NB4 (cell line): ENCODE measurements at regions not wholly inside any gene's neighbourhood (a gene's known extent, or its start where the extent isn't known, plus 50 kb on each side); places are given as distances from the start of the nearest gene placed in this dataset.

Experiments
- DNase-seq: peaks from one replicate; pipeline ENCODE4 v3.0.0; 2010; ENCODE audit warnings: low read depth
- H3K4me3 ChIP-seq: one replicate; pipeline ENCODE4 v1.5.1; 2011; ENCODE audit warnings: mild to moderate bottlenecking, low read depth, low read length, moderate library complexity
- CTCF ChIP-seq: IDR thresholded peaks from one replicate; pipeline ENCODE4 v1.5.1; 2012; ENCODE audit warnings: low read depth, low read length
- MAX ChIP-seq: IDR thresholded peaks from 2 replicates; pipeline ENCODE4 v1.6.1; 2011; ENCODE audit warnings: low read depth, low read length
- MYC ChIP-seq: IDR thresholded peaks from 2 replicates; pipeline ENCODE4 v1.6.1; 2011; ENCODE audit warnings: low read depth, low read length
- POLR2A ChIP-seq: IDR thresholded peaks from 2 replicates; pipeline ENCODE4 v1.6.1; 2011; ENCODE audit warnings: mild to moderate bottlenecking; ENCODE audit not compliant: insufficient read length; ENCODE audit errors: extremely low read depth

DNA sequence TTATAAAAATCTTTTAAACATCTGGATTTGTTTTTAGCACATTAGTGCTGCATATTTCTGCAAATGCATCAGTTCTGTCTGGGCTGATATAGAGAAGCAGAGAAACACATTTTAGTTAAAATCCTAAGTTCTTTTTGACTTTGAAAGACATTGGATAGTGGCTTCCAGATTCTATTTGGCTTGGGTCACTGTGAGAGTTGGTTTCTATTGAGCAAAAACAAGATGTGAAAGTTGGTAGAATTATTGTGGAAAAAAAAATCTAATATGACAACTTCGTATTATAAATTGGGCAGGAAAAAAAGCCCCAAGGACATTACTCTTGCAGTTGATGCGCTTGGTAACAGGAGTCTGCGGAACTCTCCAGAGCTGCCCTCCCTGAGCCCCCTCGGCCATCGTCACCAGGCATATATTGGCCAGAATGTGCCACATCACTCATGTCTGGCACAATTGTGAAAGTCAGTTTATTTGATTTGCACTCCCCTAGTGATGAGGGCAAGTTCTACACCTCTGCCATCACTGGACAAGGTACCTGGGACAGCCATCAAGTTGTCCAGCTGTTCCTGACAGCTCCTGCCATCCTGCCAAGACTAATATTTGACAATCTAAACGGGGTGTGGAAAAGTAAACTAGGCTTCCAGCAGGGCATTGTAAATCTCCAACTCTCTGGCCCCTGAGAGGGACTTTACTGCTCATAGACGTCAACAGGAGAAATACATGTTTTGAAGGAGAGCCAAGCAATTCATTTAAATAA lies 334.5 kb downstream of the TENT4A start:
- H3K4me3 ChIP-seq = no peak overlapping the region
- no peak for TF ChIP-seq MYC
- no peak for TF ChIP-seq POLR2A
- no peak for TF ChIP-seq CTCF
- no peak for TF ChIP-seq MAX
- no peak for DNase-seq

DNA sequence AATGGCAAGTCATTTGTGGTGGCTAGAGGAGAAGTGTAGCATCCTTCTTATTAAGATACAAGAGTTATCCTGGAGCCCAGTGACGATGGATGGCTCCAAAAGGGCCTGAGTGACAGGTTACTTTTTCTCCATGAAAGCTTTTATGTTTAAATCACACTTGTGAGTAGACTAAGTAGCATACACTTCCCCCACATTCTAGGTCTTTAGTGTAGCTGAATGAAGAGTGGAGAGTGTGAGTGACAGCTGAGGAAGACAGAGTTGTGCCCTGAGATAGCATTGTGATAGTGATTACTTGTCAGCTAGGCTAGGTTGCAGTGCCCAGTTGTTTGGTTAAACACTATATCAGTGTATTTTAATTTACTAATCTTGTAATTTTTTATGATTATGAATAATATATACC lies 337.8 kb downstream of the TENT4A start:
- no peak for TF ChIP-seq POLR2A
- no peak overlapping the region for H3K4me3 ChIP-seq
- DNase-seq = no peak

DNA sequence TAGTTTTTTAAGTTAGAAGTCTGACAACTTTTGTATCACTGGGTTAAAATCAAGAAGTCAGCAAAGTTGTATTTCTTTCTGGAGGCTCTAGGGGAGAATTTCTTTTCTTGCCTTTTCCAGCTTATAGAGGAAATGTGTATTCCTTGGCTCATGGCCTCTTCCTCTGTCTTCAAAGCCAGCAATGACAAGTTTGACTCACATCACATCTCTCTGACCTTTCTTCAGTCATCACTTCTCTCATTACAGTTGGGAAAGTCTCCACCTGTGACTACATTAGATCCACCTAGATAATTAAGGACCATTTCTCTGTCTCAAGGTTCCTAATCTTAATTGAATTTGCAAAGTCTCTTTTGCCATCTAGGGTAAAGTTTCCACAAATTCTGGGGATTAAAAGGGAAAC lies 339.9 kb downstream of the TENT4A start:
- no peak overlapping the region for H3K4me3 ChIP-seq
- no peak for TF ChIP-seq MYC
- TF ChIP-seq MAX = no peak
- no peak for TF ChIP-seq CTCF
- TF ChIP-seq POLR2A = no peak
- DNase-seq = no peak

GRCh38 chr5:7053528-7054209 lies 340.4 kb downstream of the TENT4A start:
- H3K4me3 ChIP-seq = no peak overlapping the region
- DNase-seq = no peak
- TF ChIP-seq MAX (no peak), MYC (no peak), CTCF (no peak), POLR2A (no peak)

DNA sequence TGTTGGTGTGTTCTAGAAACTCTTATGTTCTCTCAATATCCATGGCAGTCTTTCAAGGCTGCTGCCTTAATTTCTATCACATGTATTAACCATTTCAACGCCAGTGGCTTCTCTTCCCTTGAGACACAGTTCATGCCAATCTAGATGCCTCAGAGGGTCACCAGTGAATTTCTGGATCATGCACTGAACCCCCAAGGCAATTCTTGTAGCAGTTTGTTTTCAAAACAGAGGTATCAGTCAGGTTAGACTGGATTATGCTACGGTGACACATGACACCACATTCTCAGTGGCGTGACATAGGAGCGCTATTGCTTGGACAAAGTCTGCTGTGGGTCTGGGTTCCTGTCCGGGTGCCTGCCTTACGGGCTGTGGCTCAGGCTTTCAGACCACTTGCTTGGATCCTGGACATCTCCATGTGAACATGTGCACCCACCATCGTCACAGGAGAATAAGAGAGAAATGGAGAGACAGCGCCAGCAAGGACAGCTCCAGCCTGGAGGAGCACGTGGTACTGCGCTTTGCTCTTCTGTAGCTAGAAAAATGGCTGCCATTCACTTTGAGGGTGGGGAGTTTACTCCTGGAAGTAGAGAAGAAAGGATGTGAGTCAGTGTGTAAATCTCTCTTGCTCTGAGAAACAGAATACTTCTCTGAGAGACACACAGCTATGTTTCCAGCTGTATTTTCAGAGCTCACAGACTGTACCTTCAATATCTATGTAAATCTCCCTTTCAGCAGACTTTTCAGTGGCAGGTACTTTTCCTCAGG lies 329.3 kb upstream of the ADCY2 start:
- no peak for DNase-seq
- no peak overlapping the region for H3K4me3 ChIP-seq
- TF ChIP-seq MAX (no peak), POLR2A (no peak), CTCF (no peak), MYC (no peak)

- no peak for TF ChIP-seq CTCF
- TF ChIP-seq MYC = no peak
- no peak for TF ChIP-seq MAX
- no peak for TF ChIP-seq POLR2A
- no peak overlapping the region for H3K4me3 ChIP-seq
- no peak for DNase-seq
Observed at GRCh38 chr5:7068156-7068555, 327.8 kb upstream of the ADCY2 start.
